ENCODE measurements at regions not wholly inside any gene's neighbourhood (a gene's known extent, or its start where the extent isn't known, plus 50 kb on each side); places are given as distances from the start of the nearest gene placed in this dataset.

DNA sequence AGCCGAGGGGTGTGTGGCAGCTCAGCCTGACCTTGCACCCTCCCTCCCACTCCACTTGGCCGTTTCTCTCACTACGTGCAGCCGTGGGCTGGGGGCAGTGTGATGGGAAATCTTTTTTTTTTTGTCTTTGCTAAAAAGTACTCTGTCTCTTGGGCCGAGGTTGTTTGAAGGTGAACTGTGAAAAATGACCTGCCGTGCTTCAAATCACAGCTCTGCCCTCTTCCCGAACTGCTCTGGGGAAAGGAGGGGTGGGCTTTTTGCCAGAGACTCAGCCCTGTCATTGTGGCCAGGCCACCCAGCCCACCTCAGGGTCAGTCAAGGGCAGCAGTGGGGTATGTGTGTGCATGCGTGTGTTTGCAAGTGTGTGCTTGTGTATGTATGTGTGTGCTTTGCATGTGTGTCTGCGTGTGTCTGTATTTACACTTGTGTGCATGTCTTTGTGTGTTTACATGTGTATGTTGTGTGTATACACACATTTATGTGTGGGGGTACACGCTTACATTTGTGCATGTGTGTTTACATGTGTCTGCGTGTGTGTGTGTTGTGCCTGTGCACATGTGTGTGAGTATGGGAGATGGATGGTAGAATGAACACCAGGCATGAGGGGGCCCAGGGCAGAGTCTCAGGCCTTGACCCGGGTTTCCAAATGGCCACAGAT is 61.3 kb upstream of the HAAO start:
- DNase-seq (ENCODE audit: low spot score) = no peak

DNA sequence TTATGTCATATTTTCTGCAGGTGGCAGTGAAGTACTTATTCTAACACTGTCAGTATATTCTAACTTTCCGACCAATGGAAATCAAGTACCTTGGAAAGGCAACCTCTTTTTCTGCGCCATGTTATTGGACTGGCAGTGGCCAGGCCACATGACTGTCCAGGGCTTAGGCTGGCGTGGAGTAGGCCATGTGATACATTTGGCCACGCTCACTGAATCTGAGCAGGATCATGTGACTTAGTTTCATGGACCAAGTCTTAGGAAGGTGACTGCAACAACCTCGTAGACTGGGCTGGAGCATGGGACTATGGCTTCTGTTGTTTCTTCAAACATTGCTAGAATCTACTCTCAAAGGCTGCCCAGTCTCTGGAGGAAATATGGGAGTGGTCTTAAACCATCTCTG is 60.4 kb upstream of the HAAO start:
- no peak for DNase-seq (ENCODE audit: low spot score)

DNA sequence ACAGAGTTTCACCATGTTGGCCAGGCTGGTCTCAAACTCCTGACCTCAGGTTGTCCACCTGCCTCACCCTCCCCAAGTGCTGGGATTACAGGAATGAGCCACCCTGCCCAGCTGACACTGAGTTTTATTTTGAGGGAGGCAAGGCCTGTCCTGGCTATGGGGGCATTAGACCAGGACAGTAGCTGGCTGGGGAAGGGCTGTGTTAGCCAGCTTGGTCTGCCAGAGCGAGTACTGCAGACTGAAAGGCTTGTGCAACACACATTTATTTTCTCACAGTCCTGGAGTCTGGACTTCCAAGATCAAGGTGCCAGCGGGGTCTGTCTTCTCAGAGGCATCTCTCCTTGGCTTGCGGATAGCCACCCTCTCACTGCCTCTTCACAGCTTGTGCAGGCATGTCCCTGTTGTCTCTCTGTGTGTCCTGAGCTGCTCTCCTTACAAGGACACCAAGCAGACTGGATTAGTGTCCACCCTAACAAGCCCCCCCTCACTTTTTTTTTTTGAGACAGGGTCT is 59.4 kb upstream of the HAAO start:
- no peak for DNase-seq (ENCODE audit: low spot score)

DNA sequence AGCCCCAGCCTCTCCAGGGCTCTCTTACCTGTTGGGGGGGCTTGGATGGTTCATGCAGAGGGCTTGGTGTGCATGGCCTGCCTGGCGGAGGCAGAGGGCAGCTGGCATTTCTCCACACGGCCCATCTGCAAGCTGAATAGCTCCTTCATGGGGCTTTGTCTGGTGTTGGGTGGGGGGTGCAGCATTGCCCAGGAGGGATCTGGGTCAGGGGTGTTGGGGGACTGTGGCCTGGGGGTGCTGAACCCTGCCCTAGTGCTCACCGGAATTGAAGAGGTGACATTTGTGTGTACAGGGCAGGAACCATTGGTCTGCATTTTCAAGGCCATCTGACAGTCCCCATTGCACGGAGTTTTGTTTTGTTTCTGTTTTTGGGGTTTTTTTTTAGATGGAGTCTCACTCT is 58.8 kb upstream of the HAAO start:
- DNase-seq (ENCODE audit: low spot score) = no peak

DNA sequence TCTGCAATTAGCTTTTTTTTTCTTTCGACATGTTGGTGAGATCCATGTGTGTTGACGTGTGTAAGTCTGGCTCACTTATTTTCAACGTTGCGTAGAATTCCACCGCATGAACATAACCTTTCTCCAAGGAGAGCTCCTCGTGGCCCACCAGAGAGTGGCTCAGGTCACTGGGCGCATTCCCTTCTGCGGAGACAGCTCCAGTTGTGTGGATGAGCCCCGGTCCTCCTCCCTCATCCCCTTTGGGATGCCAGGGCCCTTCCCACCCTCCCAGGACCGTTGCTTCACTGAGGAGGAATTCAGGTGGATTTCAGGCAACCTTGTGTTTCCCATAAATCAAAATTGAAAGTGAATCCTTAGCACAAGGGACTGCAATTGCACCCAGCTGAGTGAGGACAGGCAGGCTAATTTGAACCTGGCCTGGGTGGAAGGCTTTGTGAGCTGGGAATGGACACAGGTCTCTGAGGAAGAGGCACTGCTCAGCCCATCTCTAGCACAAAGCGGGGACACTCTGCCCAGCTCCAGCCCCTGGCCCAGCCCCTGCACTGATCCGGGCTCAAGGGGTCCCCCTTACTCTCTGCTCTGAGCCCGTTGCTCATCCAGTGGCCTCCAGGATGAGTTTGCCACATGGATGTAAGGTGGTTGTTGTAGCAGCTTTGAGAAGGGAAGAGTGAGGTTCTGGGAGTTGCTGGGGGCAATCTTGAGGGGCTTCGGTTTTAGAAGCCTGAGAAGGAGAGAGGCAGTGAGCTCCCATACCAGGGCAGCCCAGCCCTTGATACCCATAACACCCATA is 57.8 kb upstream of the HAAO start:
- DNase-seq (ENCODE audit: low spot score) = no peak

DNA sequence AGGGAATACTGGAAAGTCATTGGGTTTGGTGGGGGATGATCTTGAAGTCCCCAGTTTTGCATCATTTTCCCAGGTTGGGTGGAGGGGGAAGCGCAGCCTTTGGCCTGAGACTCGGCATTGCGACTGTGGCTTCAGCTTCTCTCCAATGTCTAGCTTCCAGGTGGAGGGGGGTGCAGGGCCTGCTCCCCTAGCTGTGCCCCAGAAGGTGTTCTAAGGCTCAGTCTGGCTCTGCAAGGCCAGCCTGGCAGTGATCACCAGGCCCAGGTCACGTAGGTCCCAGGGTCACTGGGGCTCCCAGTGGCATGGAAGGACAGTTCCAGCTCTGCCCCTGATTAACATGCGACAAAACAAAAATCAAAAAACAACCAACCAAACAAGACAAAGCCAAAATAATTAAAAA is 56.9 kb upstream of the HAAO start:
- no peak for DNase-seq (ENCODE audit: low spot score)

DNA sequence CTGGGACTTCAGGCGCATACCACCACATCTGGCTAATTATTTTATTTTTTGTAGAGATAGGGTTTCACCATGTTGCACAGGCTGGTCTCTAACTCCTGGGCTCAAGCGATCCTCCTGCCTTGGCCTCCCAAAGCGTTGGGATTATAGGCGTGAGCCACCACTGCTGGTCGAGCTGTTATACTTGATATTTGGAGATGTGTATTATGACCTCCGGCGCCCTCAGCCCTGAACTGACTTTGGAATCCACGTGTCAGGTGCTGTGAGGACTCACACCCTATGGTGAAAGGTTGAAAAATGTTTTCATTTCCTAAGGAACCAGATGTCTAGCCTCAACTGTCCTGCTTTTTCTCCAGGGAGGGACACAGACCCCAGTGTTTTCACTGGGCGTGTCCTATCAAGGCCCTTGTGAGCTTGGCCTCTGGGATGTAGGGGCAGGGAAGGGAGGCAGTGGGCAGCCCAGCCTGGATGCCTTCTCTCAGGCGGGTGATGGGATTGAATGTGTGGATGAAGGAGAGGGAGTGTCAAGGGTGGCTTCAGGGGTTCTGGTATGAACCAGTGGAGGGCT is 56.4 kb upstream of the HAAO start:
- DNase-seq (ENCODE audit: low spot score) = no peak

DNA sequence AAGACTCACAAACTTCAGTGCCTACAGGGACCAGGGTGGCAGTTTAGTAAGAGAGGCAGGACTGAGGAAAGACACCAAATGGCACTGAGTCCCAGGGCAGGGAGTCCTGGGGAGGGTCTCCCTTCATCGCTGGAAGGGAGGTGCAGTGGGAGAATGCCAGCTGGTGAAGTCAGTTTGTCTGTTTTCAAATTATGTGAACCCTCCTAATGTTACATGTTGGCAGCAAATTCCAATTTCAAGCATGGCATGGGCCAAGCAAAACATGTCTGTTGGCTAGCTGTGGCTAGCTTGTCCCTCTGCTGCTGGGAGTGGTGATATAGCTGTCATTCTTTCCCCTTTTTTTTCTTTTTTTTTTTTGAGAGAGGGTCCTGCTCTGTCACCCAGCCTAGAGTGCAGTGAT is 55.9 kb upstream of the HAAO start:
- DNase-seq (ENCODE audit: low spot score) = no peak

DNA sequence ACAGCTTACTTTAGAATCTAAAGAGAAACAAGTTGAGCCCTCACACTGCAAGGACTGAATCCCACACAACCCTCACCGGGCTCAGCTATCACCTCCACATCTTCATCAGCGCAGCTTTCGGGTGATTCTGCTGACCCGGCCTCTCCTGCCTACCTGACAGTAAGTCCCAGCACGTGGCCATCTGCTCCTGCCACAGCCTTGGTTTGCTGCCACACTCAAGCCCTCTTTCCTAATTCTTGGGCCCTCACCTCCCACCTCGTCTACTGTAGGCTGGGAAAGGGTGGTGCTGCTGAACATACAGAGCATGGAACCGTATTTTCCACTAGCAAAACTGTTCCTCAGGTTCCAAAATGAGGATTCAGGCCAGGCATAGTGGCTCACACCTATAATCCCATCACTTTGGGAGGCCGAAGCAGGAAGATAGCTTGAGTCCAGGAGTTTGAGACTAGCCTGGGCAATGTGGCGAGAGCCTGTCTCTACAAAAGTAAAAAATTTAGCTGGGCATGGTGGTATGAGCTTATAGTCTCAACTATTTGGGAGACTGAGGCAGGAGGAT is 55.3 kb upstream of the HAAO start:
- no peak for DNase-seq (ENCODE audit: low spot score)

DNA sequence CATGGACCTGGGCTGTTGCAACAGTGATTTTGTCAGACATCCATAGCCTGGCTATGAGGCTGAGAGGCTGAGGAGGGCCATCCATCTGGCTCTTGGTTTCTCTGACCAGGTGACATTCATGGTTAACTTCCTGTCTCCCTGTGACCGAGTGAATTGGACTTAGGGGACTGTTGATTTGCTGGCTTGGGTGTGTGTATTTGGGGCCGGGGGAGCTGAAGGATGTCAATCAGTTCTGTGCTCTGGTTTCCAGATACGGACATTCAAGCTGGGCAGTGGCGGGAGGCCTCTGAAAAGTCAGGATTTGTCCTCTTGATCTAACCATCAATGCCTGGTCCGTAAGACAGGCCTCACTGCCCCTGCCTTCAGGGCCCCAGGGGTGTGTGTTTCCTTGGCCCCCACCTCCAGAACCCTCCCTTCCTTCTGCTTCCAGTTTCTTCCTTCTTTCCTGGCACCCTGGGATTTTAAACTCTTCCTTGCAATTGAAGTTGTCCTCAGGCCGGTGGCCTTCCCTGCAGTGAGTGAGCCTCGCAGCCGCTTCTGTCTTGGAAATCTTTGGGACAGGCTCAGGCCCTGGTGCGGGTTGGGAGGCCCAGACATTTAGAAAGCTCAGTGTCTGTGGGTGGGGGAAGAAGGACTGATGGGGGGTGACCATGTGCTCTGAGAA is 54.7 kb upstream of the HAAO start:
- DNase-seq (ENCODE audit: low spot score) = no peak

DNA sequence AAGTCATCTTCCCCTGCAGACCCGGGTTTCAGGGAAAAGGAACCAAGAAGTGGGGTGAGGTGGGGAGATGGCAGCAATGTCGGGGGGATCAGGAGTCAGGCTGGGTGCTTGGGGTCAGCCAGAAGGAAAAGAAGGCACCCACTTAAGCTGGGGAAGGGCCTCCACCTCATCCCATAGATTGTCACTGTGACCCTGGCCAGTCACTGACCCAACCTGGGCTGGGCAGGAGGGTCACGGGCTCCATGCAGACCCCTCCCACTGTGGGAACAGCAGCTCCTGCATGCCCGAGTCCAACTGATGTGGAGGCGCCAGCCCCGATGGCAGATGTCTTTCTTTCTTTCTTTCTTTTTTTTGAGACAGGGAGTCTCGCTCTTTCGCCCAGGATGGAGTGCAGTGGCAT is 53.6 kb upstream of the HAAO start:
- no peak for DNase-seq (ENCODE audit: low spot score)

DNA sequence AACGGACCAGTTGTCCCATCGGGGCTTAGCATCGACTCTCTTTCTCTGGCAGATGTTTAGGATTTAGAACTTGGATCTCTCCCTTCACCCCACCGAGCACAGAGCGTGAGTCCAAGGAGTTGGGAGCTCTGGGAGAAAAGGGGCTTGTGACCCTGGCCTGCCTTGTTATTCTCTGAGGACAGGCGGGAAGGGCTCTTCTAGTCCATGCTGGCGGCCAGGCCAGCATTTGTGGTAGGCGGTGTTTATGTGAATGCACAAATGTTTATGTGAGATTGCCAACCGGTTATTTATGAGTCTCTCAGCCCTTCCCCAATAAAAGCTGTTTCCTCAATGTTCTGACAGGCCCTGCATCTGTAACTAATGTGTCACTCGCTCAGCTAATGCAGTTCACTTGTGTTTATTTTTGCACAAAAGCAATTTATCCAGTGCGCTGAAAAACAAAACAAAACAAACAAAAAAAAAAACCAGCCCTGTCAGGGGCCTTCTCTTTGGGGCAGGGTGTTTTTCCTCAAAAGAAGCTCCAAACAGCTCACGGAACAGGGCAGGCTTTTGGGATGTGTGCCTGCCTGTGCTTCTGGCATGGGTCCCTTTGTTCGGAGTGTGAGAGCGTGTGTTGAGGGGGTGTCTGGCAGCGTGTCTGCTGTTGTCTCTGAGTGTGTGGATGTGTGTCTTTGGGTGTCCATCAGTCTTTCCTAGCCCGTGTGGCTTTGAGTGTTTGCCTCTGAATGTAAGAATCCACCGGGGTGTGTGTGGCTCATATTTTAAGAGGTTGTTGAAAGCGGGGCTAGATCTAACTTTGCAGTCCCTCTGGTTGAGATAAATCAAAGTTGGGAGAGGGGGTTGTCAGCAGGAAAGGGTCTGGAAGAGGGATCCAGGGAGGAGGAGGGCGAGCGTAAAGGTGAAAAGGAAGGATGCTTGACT is 52.8 kb upstream of the HAAO start:
- no peak for DNase-seq (ENCODE audit: low spot score)

DNA sequence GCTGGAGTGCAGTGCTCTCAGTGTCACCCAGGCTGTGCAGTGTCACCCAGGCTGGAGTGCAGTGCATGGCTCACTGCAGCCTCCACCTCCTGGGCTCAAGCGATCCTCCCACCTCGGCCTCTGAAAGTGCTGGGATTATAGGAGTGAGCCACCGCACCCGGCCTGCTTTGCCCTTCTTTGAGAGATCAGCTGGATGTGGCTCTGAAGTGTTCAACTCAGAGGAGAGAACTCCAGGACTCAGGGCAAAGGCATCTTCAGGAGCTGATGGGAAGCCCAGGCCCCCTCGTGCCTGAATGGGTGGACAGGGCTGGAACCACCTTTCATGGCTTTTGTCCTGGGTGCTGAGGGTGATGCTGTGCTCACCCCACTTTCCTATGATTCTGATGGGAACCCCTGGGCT is 52.0 kb upstream of the HAAO start:
- DNase-seq (ENCODE audit: low spot score) = no peak

DNA sequence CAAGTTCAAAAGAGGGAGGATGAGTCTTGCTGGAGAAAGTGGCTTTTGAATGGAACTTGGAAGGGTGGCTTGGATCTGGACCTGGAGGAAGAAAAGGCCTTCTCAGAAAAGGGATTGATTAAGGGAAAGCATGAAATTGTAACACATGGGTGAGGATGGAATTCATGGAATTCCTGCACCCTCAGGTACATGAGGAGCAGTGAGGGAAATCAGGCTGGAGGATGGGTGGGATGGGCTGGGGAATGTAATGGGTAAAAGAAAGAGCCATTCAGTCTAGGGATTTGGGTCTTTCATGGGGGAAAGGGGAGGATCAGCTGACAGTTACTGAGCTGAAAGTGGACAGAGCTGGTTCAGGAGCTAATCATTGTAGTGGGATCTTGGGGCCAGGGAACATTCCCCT is 51.2 kb upstream of the HAAO start:
- DNase-seq (ENCODE audit: low spot score) = no peak

DNA sequence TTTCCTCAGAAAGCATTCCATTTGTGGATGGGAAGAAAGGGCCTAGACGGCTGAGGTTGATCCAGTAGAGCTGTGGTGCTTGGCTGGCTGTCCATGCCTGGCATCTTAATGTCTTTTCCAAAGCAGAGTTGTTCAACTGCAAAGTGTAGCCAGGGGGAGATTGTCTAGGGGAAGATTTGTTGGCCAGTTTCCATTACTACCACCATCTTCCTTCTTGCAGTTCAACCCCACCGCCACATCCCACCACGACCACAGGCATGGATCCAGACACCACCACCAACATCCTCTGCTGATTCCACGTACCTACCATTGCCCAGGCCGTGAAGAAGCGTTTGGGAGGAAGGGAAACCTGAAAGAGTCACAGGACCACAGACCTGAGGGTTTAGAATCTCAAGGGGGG is 50.7 kb upstream of the HAAO start:
- DNase-seq (ENCODE audit: low spot score) = no peak

DNA sequence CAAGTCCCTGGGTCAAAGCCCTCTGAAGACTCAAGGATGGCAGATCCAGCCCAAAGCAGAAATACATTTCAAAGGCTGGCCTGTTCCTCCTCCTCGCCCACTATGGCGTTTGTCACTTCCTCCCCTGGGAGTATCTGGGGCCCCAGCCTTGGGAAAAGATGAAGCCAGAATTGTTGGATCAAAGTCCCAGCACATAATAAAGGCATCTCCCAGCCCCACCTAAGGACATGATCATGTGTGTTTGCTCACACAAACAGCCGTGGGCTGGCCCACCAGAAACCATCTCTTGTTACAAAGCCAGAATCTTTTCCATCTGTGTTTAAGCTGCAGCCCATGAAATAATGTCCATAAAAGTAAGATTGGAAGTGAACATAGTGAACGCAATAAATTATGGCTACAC is 50.1 kb upstream of the HAAO start:
- no peak for DNase-seq (ENCODE audit: low spot score)
